ENCODE measurements at regions not wholly inside any gene's neighbourhood (a gene's known extent, or its start where the extent isn't known, plus 50 kb on each side); places are given as distances from the start of the nearest gene placed in this dataset.

- no peak for TF ChIP-seq ZNF184 (tag by site-specific recombination; IDR thresholded peaks at IDR 0.05)
- TF ChIP-seq ZNF423 (tag by site-specific recombination; IDR thresholded peaks at IDR 0.05) = no peak
- TF ChIP-seq CTCF (tag by site-specific recombination; IDR thresholded peaks at IDR 0.05) = no peak
- TF ChIP-seq ZBTB49 (tag by site-specific recombination; IDR thresholded peaks at IDR 0.05; ENCODE audit: low read depth) = no peak
- no peak for TF ChIP-seq ZNF488 (tag by site-specific recombination; IDR thresholded peaks at IDR 0.05)
- TF ChIP-seq ZNF157 (tag by site-specific recombination; IDR thresholded peaks at IDR 0.05) = no peak
- TF ChIP-seq TRIM28 (IDR thresholded peaks at IDR 0.05; ENCODE audit: borderline replicate concordance, low read length) = no peak
- no peak for TF ChIP-seq ZNF138 (tag by site-specific recombination; IDR thresholded peaks at IDR 0.05; ENCODE audit: borderline replicate concordance)
- TF ChIP-seq ELK4 (IDR thresholded peaks at IDR 0.05; ENCODE audit: borderline replicate concordance, low read depth, low read length) = no peak
- no peak for TF ChIP-seq ZNF274 (IDR thresholded peaks at IDR 0.05; ENCODE audit: low read length)
- TF ChIP-seq ZNF274 (tag by site-specific recombination; IDR thresholded peaks at IDR 0.05; ENCODE audit: borderline replicate concordance) = no peak
- no peak for TF ChIP-seq ZNF114 (tag by site-specific recombination; IDR thresholded peaks at IDR 0.05)
Measured at GRCh38 chr6:138716013-138716412, 57.6 kb upstream of the CCDC28A start.

All from HEK293 (cell line).